HFF-Myc (cell line): ENCODE measurements at regions not wholly inside any gene's neighbourhood (a gene's known extent, or its start where the extent isn't known, plus 50 kb on each side); places are given as distances from the start of the nearest gene placed in this dataset.

ENCODE experiments used
- DNase-seq: peaks from one replicate; pipeline ENCODE4 v3.0.0-alpha.2; 2011; ENCODE audit warnings: low read depth; ENCODE audit errors: extremely low read depth
- H3K4me3 ChIP-seq: replicated peaks from 2 replicates; pipeline ENCODE4 v1.5.1; 2011; ENCODE audit warnings: low read depth, mild to moderate bottlenecking, control low read depth, low read length
- TF ChIP-seq, protein P1 (sequence below): IDR thresholded peaks from 2 replicates; pipeline ENCODE4 v1.5.1; 2012; ENCODE audit warnings: mild to moderate bottlenecking, low read depth, low read length, control low read depth; ENCODE audit errors: missing control alignments

DNA sequence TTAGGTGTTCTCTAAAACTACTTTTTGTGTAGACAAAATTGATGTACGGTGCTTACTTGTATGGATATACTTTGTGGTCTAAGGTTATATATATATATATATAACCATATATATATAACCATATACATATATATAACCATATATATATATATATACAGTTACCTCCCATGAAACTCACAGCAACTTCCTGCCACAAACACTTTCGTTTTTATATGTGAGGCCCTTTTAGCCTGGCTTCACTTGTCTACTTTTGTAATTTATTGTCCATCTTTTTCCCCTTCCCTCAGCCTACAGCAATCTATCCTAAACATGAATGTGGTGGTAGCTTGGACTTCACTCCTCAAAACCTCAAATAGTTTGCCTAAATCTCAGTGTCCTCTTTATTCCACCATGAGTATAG lies 72.8 kb upstream of the NPFFR2 start:
- no peak for DNase-seq
- H3K4me3 ChIP-seq = no peak overlapping the region
- TF ChIP-seq, protein P1, sequence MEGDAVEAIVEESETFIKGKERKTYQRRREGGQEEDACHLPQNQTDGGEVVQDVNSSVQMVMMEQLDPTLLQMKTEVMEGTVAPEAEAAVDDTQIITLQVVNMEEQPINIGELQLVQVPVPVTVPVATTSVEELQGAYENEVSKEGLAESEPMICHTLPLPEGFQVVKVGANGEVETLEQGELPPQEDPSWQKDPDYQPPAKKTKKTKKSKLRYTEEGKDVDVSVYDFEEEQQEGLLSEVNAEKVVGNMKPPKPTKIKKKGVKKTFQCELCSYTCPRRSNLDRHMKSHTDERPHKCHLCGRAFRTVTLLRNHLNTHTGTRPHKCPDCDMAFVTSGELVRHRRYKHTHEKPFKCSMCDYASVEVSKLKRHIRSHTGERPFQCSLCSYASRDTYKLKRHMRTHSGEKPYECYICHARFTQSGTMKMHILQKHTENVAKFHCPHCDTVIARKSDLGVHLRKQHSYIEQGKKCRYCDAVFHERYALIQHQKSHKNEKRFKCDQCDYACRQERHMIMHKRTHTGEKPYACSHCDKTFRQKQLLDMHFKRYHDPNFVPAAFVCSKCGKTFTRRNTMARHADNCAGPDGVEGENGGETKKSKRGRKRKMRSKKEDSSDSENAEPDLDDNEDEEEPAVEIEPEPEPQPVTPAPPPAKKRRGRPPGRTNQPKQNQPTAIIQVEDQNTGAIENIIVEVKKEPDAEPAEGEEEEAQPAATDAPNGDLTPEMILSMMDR = no peak

DNA sequence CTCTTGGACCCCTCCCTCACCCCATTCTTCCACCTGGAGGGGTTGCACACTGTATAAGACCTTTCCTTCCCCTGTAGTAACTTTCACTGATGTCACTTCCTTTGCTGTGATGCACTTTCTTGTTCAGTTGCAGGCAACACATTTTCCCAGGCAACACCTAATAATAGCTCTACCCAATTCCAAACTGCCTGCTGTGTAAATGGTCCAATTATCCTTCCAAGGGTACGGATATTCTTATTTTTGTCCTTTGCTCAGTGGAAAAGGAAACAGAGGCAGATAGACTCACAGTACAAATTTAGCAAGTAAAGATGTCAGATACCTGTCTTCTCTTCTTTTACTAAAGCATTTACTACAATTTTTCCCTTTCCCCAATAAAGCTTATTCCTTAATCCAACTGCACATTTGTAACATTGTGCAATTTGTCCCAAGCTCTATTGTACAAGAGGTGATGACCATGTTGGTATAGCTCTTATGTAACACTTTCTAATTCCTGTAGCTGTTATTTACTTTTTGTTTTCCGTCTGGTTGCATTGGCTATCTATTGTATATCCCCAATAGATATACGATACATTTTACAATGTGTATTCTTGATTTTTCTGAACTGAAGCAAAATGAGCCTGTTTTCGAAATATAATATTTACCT lies 69.1 kb upstream of the NPFFR2 start:
- TF ChIP-seq, protein P1 = no peak
- DNase-seq = no peak
- no peak overlapping the region for H3K4me3 ChIP-seq

DNA sequence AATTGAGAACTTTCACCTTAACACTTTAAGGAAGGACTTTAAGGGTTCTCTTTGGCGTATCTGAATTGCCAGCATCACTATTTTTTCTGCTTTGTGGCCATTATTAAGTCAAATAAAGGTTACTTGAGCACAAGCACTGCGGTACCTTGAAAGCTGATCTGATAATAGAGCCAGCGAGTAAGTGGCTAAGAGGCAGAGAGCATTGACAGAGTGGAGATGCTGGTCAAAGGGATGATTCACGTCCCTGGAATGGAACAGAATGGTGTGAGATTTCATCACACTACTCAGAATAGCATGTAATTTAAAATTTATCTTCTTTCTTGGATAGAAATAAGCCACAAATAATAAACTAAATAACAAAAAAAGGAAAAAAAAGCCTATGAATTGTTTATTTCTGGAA lies 57.1 kb upstream of the NPFFR2 start:
- no peak for DNase-seq
- TF ChIP-seq, protein P1 = no peak
- no peak overlapping the region for H3K4me3 ChIP-seq

DNA sequence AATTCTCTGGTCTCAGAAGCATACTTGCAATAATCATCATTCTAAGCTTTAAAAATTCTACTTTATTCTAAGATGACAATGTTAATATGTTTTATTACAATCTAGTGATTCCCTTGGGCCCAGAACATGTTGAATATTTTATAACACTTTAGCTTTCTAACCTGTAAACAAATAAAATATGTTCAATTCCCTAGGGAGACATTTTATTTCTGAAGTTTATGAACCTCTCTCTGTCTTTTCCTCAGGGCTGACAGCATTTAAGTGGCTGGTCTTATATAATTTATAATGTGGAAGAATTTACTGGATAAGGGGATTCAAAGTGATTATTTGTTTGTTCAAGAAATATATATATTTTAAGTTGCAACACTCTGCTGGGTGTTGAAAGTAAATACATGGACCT lies 55.3 kb upstream of the NPFFR2 start:
- no peak for DNase-seq
- TF ChIP-seq, protein P1 = no peak
- no peak overlapping the region for H3K4me3 ChIP-seq

DNA sequence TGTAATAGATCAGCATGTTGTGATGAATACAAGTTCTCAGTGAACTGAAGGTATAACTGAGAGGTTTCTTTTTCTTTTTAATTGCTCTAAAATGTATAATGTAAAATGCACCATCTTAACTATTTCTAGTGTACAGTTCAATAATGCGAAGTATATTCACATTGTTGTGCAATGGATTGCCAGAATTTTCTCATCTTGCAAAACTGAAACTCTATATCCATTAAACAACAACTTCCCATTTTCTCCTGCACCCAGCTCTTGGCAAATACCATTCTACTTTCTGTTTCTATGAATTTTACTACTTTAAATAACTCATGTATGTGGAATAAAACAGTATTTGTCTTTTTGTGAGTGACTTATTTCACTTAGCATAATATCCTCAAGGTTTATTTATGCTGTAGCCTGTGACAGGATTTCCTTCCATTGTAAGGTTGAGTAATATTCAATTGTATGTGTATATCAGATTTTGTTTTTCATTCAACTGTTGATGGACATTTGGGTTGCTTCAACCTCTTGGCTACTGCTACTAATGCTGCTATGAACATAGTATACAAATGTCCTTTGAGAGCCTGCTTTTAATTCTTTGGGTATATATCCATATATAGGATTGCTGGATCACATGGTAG lies 53.5 kb upstream of the NPFFR2 start:
- DNase-seq = no peak

DNA sequence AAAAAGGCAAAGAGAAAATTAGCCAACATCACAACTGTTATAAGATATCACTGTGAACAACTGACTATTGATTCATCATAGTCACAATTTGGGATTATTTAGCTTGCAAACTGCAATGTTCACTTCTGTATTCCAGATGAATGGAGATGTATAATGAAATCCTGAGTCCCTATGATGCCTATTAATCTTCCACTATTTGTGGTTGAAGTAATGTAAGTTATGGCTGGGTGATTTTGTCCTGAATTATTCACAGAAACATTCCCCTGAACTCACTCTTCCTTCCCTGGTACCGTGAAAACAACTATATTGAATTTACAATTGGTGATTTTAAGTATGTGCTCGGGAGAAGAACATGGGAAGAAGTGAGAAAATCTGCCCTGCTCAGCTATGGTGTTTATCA lies 50.8 kb upstream of the NPFFR2 start:
- DNase-seq = no peak
- TF ChIP-seq, protein P1 = no peak
- no peak overlapping the region for H3K4me3 ChIP-seq

More for the DNA sequence above, 53.5 kb upstream of the NPFFR2 start:
- TF ChIP-seq, protein P1 = no peak
- H3K4me3 ChIP-seq = no peak overlapping the region
